OCI-LY1 (cell line): ENCODE measurements at regions not wholly inside any gene's neighbourhood (a gene's known extent, or its start where the extent isn't known, plus 50 kb on each side); places are given as distances from the start of the nearest gene placed in this dataset.

Source experiments
- H2AFZ ChIP-seq: fragments of 200-600 bp; sonication (generic), shearing (Covaris generic); 2 replicates; pipeline ENCODE4 v1.6.0; 2014; ENCODE audit warnings: antibody characterized with exemption, mild to moderate bottlenecking, low read length
- H3F3A ChIP-seq: fragments of 200-600 bp; sonication (generic), shearing (Covaris generic); 2 replicates; pipeline ENCODE4 v1.6.0; 2014; ENCODE audit warnings: mild to moderate bottlenecking, antibody characterized with exemption, low read length, moderate library complexity; ENCODE audit not compliant: insufficient read depth
- H3K27ac ChIP-seq: fragments of 200-600 bp; sonication (generic); 2 replicates; pipeline ENCODE4 v1.5.1; 2014; ENCODE audit warnings: low read length, mixed run types, mild to moderate bottlenecking, low read depth; ENCODE audit not compliant: poor library complexity, severe bottlenecking
- H3K27me3 ChIP-seq: fragments of 200-600 bp; sonication (generic); 2 replicates; pipeline ENCODE4 v1.6.0; 2014; ENCODE audit warnings: antibody characterized with exemption, mild to moderate bottlenecking, low read length, moderate library complexity; ENCODE audit not compliant: insufficient read depth
- H3K36me3 ChIP-seq: fragments of 200-600 bp; sonication (generic); 2 replicates; pipeline ENCODE4 v1.6.1; 2014; ENCODE audit warnings: mild to moderate bottlenecking, antibody characterized with exemption, low read length, moderate library complexity, mixed read lengths; ENCODE audit not compliant: insufficient read depth
- H3K4me1 ChIP-seq: fragments of 200-600 bp; sonication (generic); 2 replicates; pipeline ENCODE4 v1.5.1; 2014; ENCODE audit warnings: mild to moderate bottlenecking, low read length, moderate library complexity; ENCODE audit not compliant: insufficient read depth, severe bottlenecking
- H3K4me2 ChIP-seq: fragments of 200-600 bp; sonication (generic), shearing (Covaris generic); 2 replicates; pipeline ENCODE4 v1.6.1; 2014; ENCODE audit warnings: low read length
- H3K4me3 ChIP-seq: fragments of 200-600 bp; sonication (generic); 2 replicates; pipeline ENCODE4 v1.5.1; 2014; ENCODE audit warnings: low read length, low read depth, mild to moderate bottlenecking, mixed read lengths; ENCODE audit not compliant: poor library complexity, severe bottlenecking
- H3K79me2 ChIP-seq: fragments of 200-600 bp; shearing (Covaris generic); 2 replicates; pipeline ENCODE4 v1.6.1; 2016; ENCODE audit warnings: mixed run types, low read length, mixed read lengths; ENCODE audit not compliant: insufficient read depth
- H3K9ac ChIP-seq: fragments of 200-600 bp; sonication (generic), shearing (Covaris generic); 2 replicates; pipeline ENCODE4 v1.6.1; 2014; ENCODE audit warnings: mild to moderate bottlenecking, low read length, mixed read lengths
- H3K9me2 ChIP-seq: fragments of 200-600 bp; sonication (generic), shearing (Covaris generic); 2 replicates; pipeline ENCODE4 v1.6.1; 2014; ENCODE audit warnings: low read depth, mild to moderate bottlenecking, low read length, mixed read lengths
- H3K9me3 ChIP-seq: fragments of 200-600 bp; shearing (Covaris generic); 2 replicates; pipeline ENCODE4 v1.6.1; 2014; ENCODE audit warnings: low read length, mixed read lengths
- H4K20me1 ChIP-seq: fragments of 200-600 bp; sonication (generic), shearing (Covaris generic); 2 replicates; pipeline ENCODE4 v1.6.0; 2016; ENCODE audit warnings: mild to moderate bottlenecking, low read length; ENCODE audit not compliant: insufficient read depth
- CTCF ChIP-seq: fragments of 200-600 bp; sonication (generic), shearing (Covaris generic); IDR thresholded peaks from 2 replicates; pipeline ENCODE4 v1.5.1; 2017; ENCODE audit warnings: mild to moderate bottlenecking, antibody characterized with exemption, low read length, moderate library complexity, mixed read lengths
- EZH2 ChIP-seq: fragments of 200-600 bp; sonication (generic), shearing (Covaris generic); IDR thresholded peaks from 2 replicates; pipeline ENCODE4 v1.8.0; 2017; ENCODE audit warnings: borderline replicate concordance, mixed run types, mild to moderate bottlenecking, antibody characterized with exemption, low read length, moderate library complexity, mixed read lengths

DNA sequence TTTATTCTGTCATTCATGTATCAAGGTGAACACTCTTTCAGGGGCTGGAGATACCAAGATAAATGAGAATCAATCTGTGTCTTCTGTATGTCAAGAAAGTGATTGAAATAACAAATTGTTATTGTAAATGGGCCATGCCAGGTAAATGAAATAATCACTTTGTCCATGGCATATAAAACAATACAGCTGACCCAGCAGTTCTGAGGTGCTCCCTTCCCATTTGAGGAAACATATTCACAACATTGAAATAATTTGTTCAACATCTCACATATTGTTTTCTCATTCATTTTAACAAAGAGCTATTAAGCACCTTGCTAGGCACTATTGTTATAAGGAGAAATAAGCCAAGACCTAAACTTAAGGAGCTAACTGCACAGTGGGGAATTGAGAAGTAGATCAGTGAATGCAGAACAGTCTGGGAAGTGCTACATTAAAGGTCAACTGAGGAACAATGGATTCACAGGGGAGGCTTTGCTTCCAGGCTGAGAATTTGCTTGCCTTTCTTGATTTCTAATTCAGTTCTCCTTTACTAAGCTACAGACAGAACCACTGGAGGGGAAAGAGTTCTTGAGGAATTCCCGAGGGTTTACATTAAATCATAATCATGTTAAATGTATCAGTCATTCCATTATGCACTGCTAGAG, 806.3 kb upstream of the ARPP21 start:
- no peaks in the 10 kb centered on the region for H3K4me1 ChIP-seq
- no peak for TF ChIP-seq CTCF
- no peak for TF ChIP-seq EZH2
- H3K27ac ChIP-seq = no peak overlapping the region
- no peak overlapping the region for H3K9ac ChIP-seq
- H3K9me2 ChIP-seq = no peaks in the 10 kb centered on the region
- H3K79me2 ChIP-seq = no peaks in the 10 kb centered on the region
- no peaks in the 10 kb centered on the region for H4K20me1 ChIP-seq
- no peak overlapping the region for H3K4me2 ChIP-seq
- H2AFZ ChIP-seq = no peak overlapping the region
- peaks cover 1% of the 10 kb centered on the region; the same call in 1 of the 2 replicates for H3K9me3 ChIP-seq
- no peaks in the 10 kb centered on the region for H3K27me3 ChIP-seq
- H3F3A ChIP-seq = no peaks in the 10 kb centered on the region
- H3K4me3 ChIP-seq = no peak overlapping the region
- no peaks in the 10 kb centered on the region for H3K36me3 ChIP-seq

DNA sequence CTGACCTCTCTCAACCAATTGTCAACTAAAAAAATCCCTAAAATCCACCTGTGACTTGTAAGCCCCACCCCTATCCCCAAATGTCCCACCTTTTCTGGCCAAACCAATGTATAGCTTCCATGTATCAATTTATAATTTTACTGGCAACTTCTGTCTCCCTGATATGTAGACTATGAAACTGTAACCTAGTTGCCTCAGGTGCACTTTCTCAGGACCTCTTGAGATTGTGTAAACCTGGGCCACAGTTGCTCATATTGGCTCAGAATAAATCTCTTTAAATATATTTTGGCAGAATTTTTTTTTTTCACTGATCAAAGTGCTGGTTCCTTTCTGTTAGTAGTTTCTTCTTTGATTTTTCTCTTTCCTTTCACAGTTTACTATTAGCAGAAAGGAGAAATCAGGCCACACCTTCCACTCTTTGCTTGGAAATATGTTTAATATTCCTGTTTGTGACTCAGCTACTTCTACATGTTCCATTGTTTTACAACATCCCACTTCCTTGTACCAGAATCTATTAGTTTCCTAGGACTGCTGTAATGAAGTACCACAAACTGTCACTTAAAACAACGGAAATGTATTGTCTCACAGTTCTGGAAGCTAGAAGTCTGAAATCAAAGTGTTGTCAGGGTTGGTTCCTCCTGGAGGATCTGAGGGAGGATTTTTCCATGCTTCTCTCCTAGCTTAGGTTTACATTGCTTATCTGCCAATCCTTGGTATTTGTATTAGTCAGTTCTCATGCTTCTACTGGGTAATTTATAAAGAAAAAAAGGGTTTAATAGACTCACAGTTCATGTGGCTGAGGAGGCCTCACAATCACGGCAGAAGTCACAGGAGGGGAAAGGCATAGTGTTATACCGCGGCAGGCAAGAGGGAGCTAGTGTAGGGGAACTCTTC, 801.2 kb upstream of the ARPP21 start:
- Histone ChIP-seq H3K9me2 (no peaks in the 10 kb centered on the region), H3K79me2 (no peaks in the 10 kb centered on the region), H3K9me3 (no peaks in the 10 kb centered on the region), H3K9ac (no peak overlapping the region), H3K4me3 (no peak overlapping the region), H3K4me1 (no peaks in the 10 kb centered on the region), H3F3A (no peaks in the 10 kb centered on the region), H2AFZ (no peak overlapping the region), H3K27ac (no peak overlapping the region), H4K20me1 (no peaks in the 10 kb centered on the region), H3K27me3 (no peaks in the 10 kb centered on the region), H3K36me3 (no peaks in the 10 kb centered on the region), H3K4me2 (no peak overlapping the region)
- TF ChIP-seq EZH2 (no peak), CTCF (no peak)

DNA sequence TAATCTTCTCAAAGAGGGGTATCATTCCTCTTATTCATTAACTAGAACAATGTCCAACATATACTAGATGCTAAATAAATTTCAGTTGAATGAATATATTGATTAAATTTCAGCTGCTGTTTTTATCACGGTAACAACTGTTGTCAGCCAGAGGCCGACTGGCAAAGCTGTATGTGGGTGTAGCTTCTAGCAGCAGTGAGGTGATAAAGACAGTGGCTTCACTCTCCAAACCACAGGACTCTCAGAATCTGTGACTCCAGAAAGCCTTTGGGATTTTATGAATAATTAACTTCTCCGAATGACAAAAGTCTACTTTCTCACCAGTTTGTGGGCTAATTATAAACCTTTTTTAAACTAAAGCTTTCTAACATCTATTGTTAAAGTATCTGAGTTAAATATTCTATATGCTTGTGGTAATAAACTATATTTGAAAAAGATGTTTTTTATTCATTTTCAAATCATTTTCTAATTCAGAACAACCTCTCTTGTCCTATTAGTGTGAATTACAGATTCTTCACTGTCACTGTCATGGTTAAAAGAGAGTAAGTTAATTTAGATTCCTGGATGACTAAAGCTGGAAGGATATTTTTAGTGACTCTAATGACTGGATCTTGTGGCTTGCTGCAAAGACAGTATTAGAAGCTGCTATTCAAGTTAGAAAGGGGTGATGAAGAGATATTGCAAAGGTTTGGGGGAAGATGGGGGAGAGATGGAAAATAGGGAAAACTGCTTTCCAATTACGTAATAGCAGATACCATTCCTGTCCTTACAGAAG, 796.4 kb upstream of the ARPP21 start:
- Histone ChIP-seq H3K4me1 (peaks cover 8% of the 10 kb centered on the region), H3K9ac (no peak overlapping the region), H2AFZ (no peak overlapping the region), H3K4me2 (no peak overlapping the region), H3K36me3 (no peaks in the 10 kb centered on the region), H3K27ac (no peak overlapping the region), H4K20me1 (no peaks in the 10 kb centered on the region), H3K79me2 (no peaks in the 10 kb centered on the region), H3K9me2 (no peaks in the 10 kb centered on the region), H3K4me3 (no peak overlapping the region), H3K9me3 (no peaks in the 10 kb centered on the region), H3K27me3 (no peaks in the 10 kb centered on the region), H3F3A (no peaks in the 10 kb centered on the region)
- TF ChIP-seq EZH2 (no peak), CTCF (no peak)
